Aorta (tissue), 5 donors: ENCODE measurements at regions not wholly inside any gene's neighbourhood (a gene's known extent, or its start where the extent isn't known, plus 50 kb on each side); places are given as distances from the start of the nearest gene placed in this dataset.

Experiments used
- ATAC-seq: fragments of 200-7000 bp; cut with Tn5 transposase; one replicate; pipeline ENCODE4 v1.9.1; 2022; ENCODE audit warnings: moderate library complexity; ENCODE audit not compliant: low FRiP score
- DNase-seq, 2 donors: peaks; one replicate each; pipeline ENCODE4 v3.0.0-alpha.2; 2020
- H3K27ac ChIP-seq, 2 donors: one replicate each; pipeline ENCODE4 v1.5.1; 2013; ENCODE audit warnings: low read length in 2 of 2, mild to moderate bottlenecking in 2 of 2, moderate library complexity in 2 of 2, control low read depth in 1 of 2, inconsistent platforms in 1 of 2, low read depth in 1 of 2
- H3K27me3 ChIP-seq, 2 donors: one replicate each; pipeline ENCODE4 v1.6.1; 2013; ENCODE audit warnings: control low read depth in 1 of 2, low read length in 1 of 2, mild to moderate bottlenecking in 1 of 2, moderate library complexity in 1 of 2; ENCODE audit not compliant: insufficient read depth in 2 of 2, control insufficient read depth in 1 of 2
- H3K36me3 ChIP-seq, 2 donors: one replicate each; pipeline ENCODE4 v1.6.1; 2013; ENCODE audit warnings: control low read depth in 1 of 2, low read length in 1 of 2, mild to moderate bottlenecking in 1 of 2; ENCODE audit not compliant: insufficient read depth in 2 of 2, control insufficient read depth in 1 of 2
- H3K4me1 ChIP-seq, 2 donors: one replicate each; pipeline ENCODE4 v1.6.1; 2013; ENCODE audit warnings: low read length in 2 of 2, control low read depth in 1 of 2, mild to moderate bottlenecking in 1 of 2, moderate library complexity in 1 of 2; ENCODE audit not compliant: insufficient read depth in 2 of 2, control insufficient read depth in 1 of 2
- H3K4me3 ChIP-seq, 2 donors: one replicate each; pipeline ENCODE4 v1.5.1; 2013; ENCODE audit warnings: low read length in 2 of 2, control low read depth in 1 of 2, mild to moderate bottlenecking in 1 of 2
- H3K9me3 ChIP-seq: one replicate; pipeline ENCODE4 v1.6.1; 2013; ENCODE audit warnings: mild to moderate bottlenecking, low read length; ENCODE audit not compliant: control insufficient read depth
- WGBS, 2 donors: extraction: QIAGEN DNeasy Blood & Tissue Kit; methylation state at CpG; one replicate each; pipeline ENCODE4 v1.1.7; 2013; 5-methylcytosine and 5-hydroxymethylcytosine counted together
- intact Hi-C, 2 donors: fragments of 100-400 bp; cut with DNase I; formaldehyde crosslinking; loops; one replicate each; pipeline versions ENCODE4 v1.14.2 to v1.15.0; 2022
- donor health status: healthy with polysubstance abuse.
- donor health status: Bipolar disorder and iron deficiency.
- donor health status: DM: no; HTN: no; CAD: no.
- donor health status: DM: no; HTN: no; CAD: no.
- donor health status: DM: yes; HTN: yes; CAD: no.

- Histone ChIP-seq H3K27ac (no peak overlapping the region), H3K4me3 (no peak overlapping the region), H3K9me3 (no peaks in the 10 kb centered on the region), H3K4me1 (peaks cover 0 to 2% of the 10 kb centered on the region in 2 donors), H3K36me3 (no peaks in the 10 kb centered on the region), H3K27me3 (no peaks in the 10 kb centered on the region)
- ATAC-seq (no peak), DNase-seq (no peak)
- WGBS, 2 donors, result 95 to 96% methylated on average over 9 of the region's 9 CpGs
- intact Hi-C loops, result no loop called here
Measured at GRCh38 chr6:144652292-144652891, 367.3 kb downstream of the UTRN start.

- Histone ChIP-seq H3K9me3 (no peaks in the 10 kb centered on the region), H3K27me3 (no peaks in the 10 kb centered on the region), H3K27ac (no peak overlapping the region), H3K36me3 (no peaks in the 10 kb centered on the region), H3K4me1 (no peaks in the 10 kb centered on the region), H3K4me3 (no peak overlapping the region)
- DNase-seq, result no peak
- no peak for ATAC-seq
- intact Hi-C loops, result no loop called here
- 71 to 73% methylated on average over 6 of the region's 6 CpGs for WGBS, 2 donors
Measured at GRCh38 chr6:144653885-144654505, 368.9 kb downstream of the UTRN start.

GRCh38 chr6:144654506-144654905 is 369.4 kb downstream of the UTRN start:
- WGBS, 2 donors, result 9 to 19% methylated on average over 1 of the region's 1 CpG
- no peak for ATAC-seq
- Histone ChIP-seq H3K4me1 (no peaks in the 10 kb centered on the region), H3K4me3 (no peak overlapping the region), H3K27me3 (no peaks in the 10 kb centered on the region), H3K27ac (no peak overlapping the region), H3K36me3 (no peaks in the 10 kb centered on the region), H3K9me3 (no peaks in the 10 kb centered on the region)
- intact Hi-C loops, result no loop called here
- DNase-seq, result no peak

GRCh38 chr6:144655376-144655775 is 370.2 kb downstream of the UTRN start:
- DNase-seq, result no peak
- 100% methylated on average over 1 of the region's 1 CpG for WGBS, 2 donors
- intact Hi-C loops, result no loop called here
- no peaks in the 10 kb centered on the region for H3K36me3 ChIP-seq
- H3K4me1 ChIP-seq, result no peaks in the 10 kb centered on the region
- H3K9me3 ChIP-seq, result no peaks in the 10 kb centered on the region
- H3K4me3 ChIP-seq, result no peak overlapping the region
- ATAC-seq, result no peak
- no peak overlapping the region for H3K27ac ChIP-seq
- H3K27me3 ChIP-seq, result no peaks in the 10 kb centered on the region

GRCh38 chr6:144657691-144658090 is 372.6 kb downstream of the UTRN start:
- Histone ChIP-seq H3K4me1 (no peaks in the 10 kb centered on the region), H3K27me3 (no peaks in the 10 kb centered on the region), H3K9me3 (no peaks in the 10 kb centered on the region), H3K27ac (no peak overlapping the region), H3K36me3 (no peaks in the 10 kb centered on the region), H3K4me3 (no peak overlapping the region)
- DNase-seq, result no peak
- 93 to 96% methylated on average over 2 of the region's 2 CpGs for WGBS, 2 donors
- intact Hi-C loops, result no loop called here
- ATAC-seq, result no peak

- H3K27ac ChIP-seq, result no peak overlapping the region
- DNase-seq, result no peak
- H3K4me1 ChIP-seq, result peaks cover 0 to 4% of the 10 kb centered on the region in 2 donors
Measured at GRCh38 chr6:144659202-144660182, 374.4 kb downstream of the UTRN start.

GRCh38 chr6:144660561-144661115 is 375.5 kb downstream of the UTRN start:
- WGBS, 2 donors, result 63 to 73% methylated on average over 7 of the region's 7 CpGs
- peaks cover 0 to 5% of the 10 kb centered on the region in 2 donors for H3K4me1 ChIP-seq
- H3K27ac ChIP-seq, result no peak overlapping the region
- intact Hi-C loops, result no loop called here
- ATAC-seq (no peak), DNase-seq (no peak)
- no peaks in the 10 kb centered on the region for H3K9me3 ChIP-seq
- H3K27me3 ChIP-seq, result no peaks in the 10 kb centered on the region
- no peak overlapping the region for H3K4me3 ChIP-seq
- H3K36me3 ChIP-seq, result no peaks in the 10 kb centered on the region

More at GRCh38 chr6:144659202-144660182, 374.4 kb downstream of the UTRN start:
- intact Hi-C loops, result no loop called here
- no peaks in the 10 kb centered on the region for H3K9me3 ChIP-seq
- peak; percentile 26 for ATAC-seq
- 51 to 55% methylated on average over 14 of the region's 14 CpGs for WGBS, 2 donors
- H3K4me3 ChIP-seq, result no peak overlapping the region
- H3K36me3 ChIP-seq, result no peaks in the 10 kb centered on the region
- H3K27me3 ChIP-seq, result no peaks in the 10 kb centered on the region

GRCh38 chr6:144661116-144661806 is 376.1 kb downstream of the UTRN start:
- H3K27me3 ChIP-seq, result no peaks in the 10 kb centered on the region
- H3K4me1 ChIP-seq, result peaks cover 0 to 5% of the 10 kb centered on the region in 2 donors
- 83 to 88% methylated on average over 8 of the region's 8 CpGs for WGBS, 2 donors
- no peaks in the 10 kb centered on the region for H3K9me3 ChIP-seq
- no peak for DNase-seq
- H3K27ac ChIP-seq, result no peak overlapping the region
- no peak overlapping the region for H3K4me3 ChIP-seq
- H3K36me3 ChIP-seq, result no peaks in the 10 kb centered on the region
- intact Hi-C loops, result no loop called here
- ATAC-seq, result no peak
